GM12891 (cell line): ENCODE measurements at regions not wholly inside any gene's neighbourhood (a gene's known extent, or its start where the extent isn't known, plus 50 kb on each side); places are given as distances from the start of the nearest gene placed in this dataset.

Source experiments
- PAX5 ChIP-seq: IDR thresholded peaks from 2 replicates; pipeline ENCODE4 v1.6.1; 2011; ENCODE audit warnings: low read length, moderate library complexity, mild to moderate bottlenecking; ENCODE audit not compliant: insufficient read depth, severe bottlenecking
- POLR2A ChIP-seq: IDR thresholded peaks from 2 replicates; pipeline ENCODE4 v1.6.1; 2011; ENCODE audit warnings: low read depth, low read length, control low read depth
- POLR2AphosphoS5 ChIP-seq: IDR thresholded peaks from 2 replicates; pipeline ENCODE4 v1.6.1; 2011; ENCODE audit warnings: low read depth, low read length, control low read depth
- TAF1 ChIP-seq: IDR thresholded peaks from 2 replicates; pipeline ENCODE4 v1.6.1; 2011; ENCODE audit warnings: low read depth, low read length, control low read depth

DNA sequence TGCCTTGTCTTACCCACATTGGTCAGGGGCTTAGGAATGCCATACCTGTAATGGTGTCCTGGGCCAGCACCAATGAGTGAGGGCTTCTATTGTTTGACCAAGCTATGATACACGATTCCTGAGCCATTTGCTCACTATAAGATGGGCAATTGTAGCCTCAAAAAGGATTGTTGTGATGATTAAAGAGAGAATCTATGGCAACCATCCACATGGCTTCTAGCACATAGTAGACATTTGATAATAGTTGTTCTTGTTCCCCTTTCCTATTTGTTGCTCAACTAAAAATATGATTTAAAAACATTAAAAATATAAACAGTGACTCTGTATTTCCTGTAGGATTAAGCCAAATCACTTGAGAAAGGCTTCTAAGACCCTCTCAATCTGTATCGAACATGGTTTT is 366.1 kb downstream of the PCNX1 start:
- TF ChIP-seq POLR2AphosphoS5 (no peak), POLR2A (no peak), TAF1 (no peak), PAX5 (no peak)
